HG03175 (cell line): ENCODE measurements at regions not wholly inside any gene's neighbourhood (a gene's known extent, or its start where the extent isn't known, plus 50 kb on each side); places are given as distances from the start of the nearest gene placed in this dataset.

Experiments used
- ATAC-seq: cut with Tn5 transposase; IDR thresholded peaks from one replicate; pipeline ENCODE4 v1.9.1; 2021; ENCODE audit warnings: mild to moderate bottlenecking, moderate library complexity; ENCODE audit not compliant: unreplicated experiment

- ATAC-seq: no peak
Measured at GRCh38 chr12:118840878-118841277, 140.5 kb upstream of the SRRM4 start.

GRCh38 chr12:118841588-118841987, 139.8 kb upstream of the SRRM4 start:
- no peak for ATAC-seq

GRCh38 chr12:118842866-118843265, 138.5 kb upstream of the SRRM4 start:
- no peak for ATAC-seq

- no peak for ATAC-seq
Measured at GRCh38 chr12:118846416-118846815, 134.9 kb upstream of the SRRM4 start.

GRCh38 chr12:118850244-118850825, 131.0 kb upstream of the SRRM4 start:
- no peak for ATAC-seq

- no peak for ATAC-seq
Measured at GRCh38 chr12:118851891-118852290, 129.4 kb upstream of the SRRM4 start.

GRCh38 chr12:118853634-118854033, 127.7 kb upstream of the SRRM4 start:
- no peak for ATAC-seq

- no peak for ATAC-seq
Measured at GRCh38 chr12:118855858-118856257, 125.5 kb upstream of the SRRM4 start.

- ATAC-seq: no peak
Measured at GRCh38 chr12:118866346-118866745, 115.0 kb upstream of the SRRM4 start.

GRCh38 chr12:118870551-118870950, 110.8 kb upstream of the SRRM4 start:
- ATAC-seq: no peak

GRCh38 chr12:118874698-118875548, 106.4 kb upstream of the SRRM4 start:
- ATAC-seq: no peak

- ATAC-seq: no peak
Measured at GRCh38 chr12:118880720-118881493, 100.4 kb upstream of the SRRM4 start.

- no peak for ATAC-seq
Measured at GRCh38 chr12:118884226-118884625, 97.1 kb upstream of the SRRM4 start.

GRCh38 chr12:118900993-118901392, 80.3 kb upstream of the SRRM4 start:
- no peak for ATAC-seq

GRCh38 chr12:118908811-118909210, 72.5 kb upstream of the SRRM4 start:
- no peak for ATAC-seq

GRCh38 chr12:118912697-118913270, 68.6 kb upstream of the SRRM4 start:
- no peak for ATAC-seq

- ATAC-seq: no peak
Measured at GRCh38 chr12:118921761-118922160, 59.6 kb upstream of the SRRM4 start.

GRCh38 chr12:118922405-118922804, 58.9 kb upstream of the SRRM4 start:
- ATAC-seq: no peak

GRCh38 chr12:118925407-118925806, 55.9 kb upstream of the SRRM4 start:
- ATAC-seq: no peak

- ATAC-seq: no peak
Measured at GRCh38 chr12:118925826-118926225, 55.5 kb upstream of the SRRM4 start.
